ENCODE measurements at regions not wholly inside any gene's neighbourhood (a gene's known extent, or its start where the extent isn't known, plus 50 kb on each side); places are given as distances from the start of the nearest gene placed in this dataset.

- Histone ChIP-seq H3K4me3 (ENCODE audit: low read depth in 2 of 2, low read length in 2 of 2) (no peak overlapping the region), H3K27ac (ENCODE audit: low read length) (no peak overlapping the region), H3K9me3 (ENCODE audit: control insufficient read depth, insufficient read depth, low read depth, low read length) (no peaks in the 10 kb centered on the region; the same call in 1 of the 2 replicates), H3K27me3 (ENCODE audit: control insufficient read depth, insufficient read depth, low read length) (no peaks in the 10 kb centered on the region), H3K36me3 (ENCODE audit: control insufficient read depth, insufficient read depth, low read length) (no peaks in the 10 kb centered on the region), H3K4me1 (ENCODE audit: control insufficient read depth, insufficient read depth, low read length) (no peaks in the 10 kb centered on the region)
- CTCF ChIA-PET = no interaction called here
- in situ Hi-C loops (cut with HindIII; ENCODE audit: low pct_unique_long_range_greater_than_20kb, low sequenced_read_pairs) = no loop called here
- TF ChIP-seq POLR2AphosphoS5 (IDR thresholded peaks at IDR 0.05; ENCODE audit: low read depth, low read length) (no peak), SIN3A (IDR thresholded peaks at IDR 0.05; ENCODE audit: borderline replicate concordance, insufficient read depth, low read depth, low read length) (no peak), REST (IDR thresholded peaks at IDR 0.05; ENCODE audit: insufficient read depth in 1 of 2, low read depth in 2 of 2, low read length in 1 of 2) (no peak), CTCF (IDR thresholded peaks at IDR 0.05) (no peak), TCF7L2 (IDR thresholded peaks at IDR 0.05; ENCODE audit: low read depth, low read length) (no peak)
- intact Hi-C loops (cut with micrococcal nuclease; ENCODE audit: unreplicated experiment) = no loop called here
- POLR2A ChIA-PET = no interaction called here
- ATAC-seq (no peak), DNase-seq (ENCODE audit: low read depth, low spot score) (no peak)
- no TSS peak for BruUV-seq (replicated peaks)
Observed at GRCh38 chr10:56547163-56547562, 186.1 kb upstream of the ZWINT start.

- intact Hi-C loops (cut with micrococcal nuclease; ENCODE audit: unreplicated experiment) (no loop called here), in situ Hi-C loops (cut with HindIII; ENCODE audit: low pct_unique_long_range_greater_than_20kb, low sequenced_read_pairs) (no loop called here)
- TF ChIP-seq CTCF (IDR thresholded peaks at IDR 0.05) (no peak), TCF7L2 (IDR thresholded peaks at IDR 0.05; ENCODE audit: low read depth, low read length) (no peak), SIN3A (IDR thresholded peaks at IDR 0.05; ENCODE audit: borderline replicate concordance, insufficient read depth, low read depth, low read length) (no peak), REST (IDR thresholded peaks at IDR 0.05; ENCODE audit: insufficient read depth in 1 of 2, low read depth in 2 of 2, low read length in 1 of 2) (no peak), POLR2AphosphoS5 (IDR thresholded peaks at IDR 0.05; ENCODE audit: low read depth, low read length) (no peak)
- POLR2A ChIA-PET = interaction anchor here (0.6 kb wide), 1 partner anchor 569 kb away, joined by 3 read pairs; no protein-coding TSS in a partner anchor
- Histone ChIP-seq H3K4me1 (ENCODE audit: control insufficient read depth, insufficient read depth, low read length) (no peaks in the 10 kb centered on the region), H3K9me3 (ENCODE audit: control insufficient read depth, insufficient read depth, low read depth, low read length) (no peaks in the 10 kb centered on the region), H3K4me3 (ENCODE audit: low read depth in 2 of 2, low read length in 2 of 2) (no peak overlapping the region), H3K36me3 (ENCODE audit: control insufficient read depth, insufficient read depth, low read length) (no peaks in the 10 kb centered on the region), H3K27ac (ENCODE audit: low read length) (no peak overlapping the region), H3K27me3 (ENCODE audit: control insufficient read depth, insufficient read depth, low read length) (no peaks in the 10 kb centered on the region)
- BruUV-seq (replicated peaks) = no TSS peak
- CTCF ChIA-PET = no interaction called here
- peak; percentile 88 for ATAC-seq
- peak; percentile 54 for DNase-seq (ENCODE audit: low read depth, low spot score)
Observed at GRCh38 chr10:56537984-56538383, 176.9 kb upstream of the ZWINT start.

All from Panc1 (cell line).